Astrocyte (in vitro differentiated cells and primary cell): ENCODE measurements at regions not wholly inside any gene's neighbourhood (a gene's known extent, or its start where the extent isn't known, plus 50 kb on each side); places are given as distances from the start of the nearest gene placed in this dataset.

Experiments
- DNase-seq: peaks from one replicate; pipeline ENCODE4 v3.0.0-alpha.2; 2010; ENCODE audit warnings: low read depth
- FAIRE-seq: peaks from 2 replicates; lab custom pipeline; 2011; peaks lifted over from hg19 to GRCh38; lab: Jason Lieb, UNC
- H2AFZ ChIP-seq: 2 replicates; pipeline ENCODE4 v1.6.0; 2012; ENCODE audit warnings: low read depth, low read length, inconsistent platforms
- H3K27ac ChIP-seq: 2 replicates; pipeline ENCODE4 v1.5.1; 2011; ENCODE audit warnings: low read depth, low read length, inconsistent platforms
- H3K27me3 ChIP-seq: 2 replicates; pipeline ENCODE4 v1.6.0; 2011; ENCODE audit warnings: low read length, inconsistent platforms; ENCODE audit not compliant: insufficient read depth
- H3K36me3 ChIP-seq: 2 replicates; pipeline ENCODE4 v1.5.1; 2011; ENCODE audit warnings: low read length, inconsistent platforms; ENCODE audit not compliant: insufficient read depth
- H3K4me1 ChIP-seq: 2 replicates; pipeline ENCODE4 v1.5.1; 2011; ENCODE audit warnings: low read length, inconsistent platforms; ENCODE audit not compliant: insufficient read depth
- H3K4me2 ChIP-seq: 2 replicates; pipeline ENCODE4 v1.6.0; 2012; ENCODE audit warnings: low read length, inconsistent platforms
- H3K4me3 ChIP-seq: 2 replicates; pipeline ENCODE4 v1.5.1; 2011; ENCODE audit warnings: low read depth, mild to moderate bottlenecking, low read length, inconsistent platforms; ENCODE audit not compliant: insufficient read depth
- H3K79me2 ChIP-seq: 2 replicates; pipeline ENCODE4 v1.6.0; 2012; ENCODE audit warnings: mild to moderate bottlenecking, low read length, inconsistent platforms; ENCODE audit not compliant: insufficient read depth
- H3K9ac ChIP-seq: 2 replicates; pipeline ENCODE4 v1.6.0; 2012; ENCODE audit warnings: mild to moderate bottlenecking, low read length, inconsistent platforms
- H3K9me3 ChIP-seq: 2 replicates; pipeline ENCODE4 v1.5.1; 2012; ENCODE audit warnings: low read depth, mild to moderate bottlenecking, low read length, inconsistent platforms; ENCODE audit not compliant: insufficient read depth
- H4K20me1 ChIP-seq: 2 replicates; pipeline ENCODE4 v1.6.0; 2012; ENCODE audit warnings: low read length, inconsistent platforms; ENCODE audit not compliant: insufficient read depth
- H3K27ac Mint-ChIP-seq: one replicate; pipeline ENCODE4 v1.8.0; 2021; ENCODE audit warnings: mild to moderate bottlenecking, mixed read lengths; ENCODE audit not compliant: unreplicated experiment
- H3K27me3 Mint-ChIP-seq: one replicate; pipeline ENCODE4 v1.8.0; 2021; ENCODE audit warnings: low read depth, mixed read lengths; ENCODE audit not compliant: unreplicated experiment
- H3K36me3 Mint-ChIP-seq: one replicate; pipeline ENCODE4 v1.8.0; 2021; ENCODE audit warnings: low read depth, mixed read lengths; ENCODE audit not compliant: unreplicated experiment
- H3K4me1 Mint-ChIP-seq: one replicate; pipeline ENCODE4 v1.8.0; 2021; ENCODE audit warnings: low read depth, mixed read lengths; ENCODE audit not compliant: unreplicated experiment
- H3K4me3 Mint-ChIP-seq: one replicate; pipeline ENCODE4 v1.8.0; 2021; ENCODE audit warnings: mild to moderate bottlenecking, moderate library complexity, mixed read lengths; ENCODE audit not compliant: unreplicated experiment
- H3K9me3 Mint-ChIP-seq: one replicate; pipeline ENCODE4 v1.8.0; 2021; ENCODE audit warnings: mild to moderate bottlenecking, mixed read lengths; ENCODE audit not compliant: unreplicated experiment
- EZH2 ChIP-seq: IDR thresholded peaks from 2 replicates; pipeline ENCODE4 v1.6.1; 2012; ENCODE audit warnings: mild to moderate bottlenecking, low read length, inconsistent platforms; ENCODE audit not compliant: insufficient read depth
- TF ChIP-seq, protein P1 (sequence below): IDR thresholded peaks from 2 replicates; pipeline ENCODE4 v1.5.1; 2011; ENCODE audit warnings: low read depth, mild to moderate bottlenecking, inconsistent platforms, low read length, moderate library complexity; ENCODE audit not compliant: insufficient read depth

DNA sequence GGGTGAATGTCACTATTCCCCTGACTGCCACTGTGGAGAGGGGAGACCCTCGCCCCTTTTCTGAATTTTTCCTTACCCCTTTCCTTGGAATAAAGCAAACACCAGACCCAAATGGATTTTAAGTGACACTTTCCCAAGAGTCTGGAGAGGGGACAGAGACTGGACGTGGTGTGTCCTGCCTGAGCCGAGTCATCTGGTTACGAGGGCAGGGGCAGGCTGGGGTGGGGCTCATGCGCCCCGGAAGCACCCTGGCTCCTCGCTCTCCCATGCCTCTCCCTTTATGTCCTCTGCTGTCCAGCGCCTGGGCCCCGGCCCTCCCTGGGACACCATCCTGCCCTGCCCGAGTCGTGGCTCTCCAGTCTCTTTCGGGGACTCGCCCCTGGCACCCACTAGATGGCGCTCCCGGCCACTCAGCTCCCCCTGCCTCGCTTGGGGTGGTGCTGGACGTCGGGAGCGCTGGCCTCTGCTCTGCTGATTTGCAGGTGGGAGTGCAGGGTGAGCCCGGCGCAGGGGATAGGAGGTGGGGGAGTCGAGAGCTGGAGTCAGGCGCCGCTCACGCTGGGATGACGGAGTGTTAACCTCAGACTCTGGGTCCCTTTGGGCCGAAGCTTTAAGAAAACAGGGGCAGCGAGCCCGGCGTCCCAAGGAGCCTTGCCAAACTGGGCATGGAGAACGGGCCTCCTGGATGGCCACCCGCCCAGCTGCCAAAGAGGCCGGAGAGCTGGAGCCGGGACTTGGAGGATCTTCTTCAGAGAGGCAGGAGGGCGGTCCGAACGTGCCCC, 89.8 kb downstream of the RPS6KA4 start:
- Mint-ChIP-seq H3K4me3 (peak overlapping the region; percentile 76), H3K4me1 (peaks cover 6% of the 10 kb centered on the region), H3K27me3 (peaks cover 49% of the 10 kb centered on the region), H3K9me3 (peaks cover 7% of the 10 kb centered on the region), H3K27ac (no peak overlapping the region), H3K36me3 (peaks cover 2% of the 10 kb centered on the region)
- Histone ChIP-seq H4K20me1 (no peaks in the 10 kb centered on the region), H3K79me2 (no peaks in the 10 kb centered on the region), H3K27me3 (peaks cover 5% of the 10 kb centered on the region), H3K27ac (no peak overlapping the region), H3K4me2 (peak overlapping the region; percentile 73), H3K9ac (no peak overlapping the region), H2AFZ (peak overlapping the region; percentile 70), H3K36me3 (no peaks in the 10 kb centered on the region), H3K4me3 (no peak overlapping the region), H3K4me1 (peaks cover 9% of the 10 kb centered on the region), H3K9me3 (no peaks in the 10 kb centered on the region)
- FAIRE-seq (no peak), DNase-seq (peak; percentile 22)
- TF ChIP-seq, protein P1, sequence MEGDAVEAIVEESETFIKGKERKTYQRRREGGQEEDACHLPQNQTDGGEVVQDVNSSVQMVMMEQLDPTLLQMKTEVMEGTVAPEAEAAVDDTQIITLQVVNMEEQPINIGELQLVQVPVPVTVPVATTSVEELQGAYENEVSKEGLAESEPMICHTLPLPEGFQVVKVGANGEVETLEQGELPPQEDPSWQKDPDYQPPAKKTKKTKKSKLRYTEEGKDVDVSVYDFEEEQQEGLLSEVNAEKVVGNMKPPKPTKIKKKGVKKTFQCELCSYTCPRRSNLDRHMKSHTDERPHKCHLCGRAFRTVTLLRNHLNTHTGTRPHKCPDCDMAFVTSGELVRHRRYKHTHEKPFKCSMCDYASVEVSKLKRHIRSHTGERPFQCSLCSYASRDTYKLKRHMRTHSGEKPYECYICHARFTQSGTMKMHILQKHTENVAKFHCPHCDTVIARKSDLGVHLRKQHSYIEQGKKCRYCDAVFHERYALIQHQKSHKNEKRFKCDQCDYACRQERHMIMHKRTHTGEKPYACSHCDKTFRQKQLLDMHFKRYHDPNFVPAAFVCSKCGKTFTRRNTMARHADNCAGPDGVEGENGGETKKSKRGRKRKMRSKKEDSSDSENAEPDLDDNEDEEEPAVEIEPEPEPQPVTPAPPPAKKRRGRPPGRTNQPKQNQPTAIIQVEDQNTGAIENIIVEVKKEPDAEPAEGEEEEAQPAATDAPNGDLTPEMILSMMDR: peak; percentile 36
- TF ChIP-seq EZH2: no peak

DNA sequence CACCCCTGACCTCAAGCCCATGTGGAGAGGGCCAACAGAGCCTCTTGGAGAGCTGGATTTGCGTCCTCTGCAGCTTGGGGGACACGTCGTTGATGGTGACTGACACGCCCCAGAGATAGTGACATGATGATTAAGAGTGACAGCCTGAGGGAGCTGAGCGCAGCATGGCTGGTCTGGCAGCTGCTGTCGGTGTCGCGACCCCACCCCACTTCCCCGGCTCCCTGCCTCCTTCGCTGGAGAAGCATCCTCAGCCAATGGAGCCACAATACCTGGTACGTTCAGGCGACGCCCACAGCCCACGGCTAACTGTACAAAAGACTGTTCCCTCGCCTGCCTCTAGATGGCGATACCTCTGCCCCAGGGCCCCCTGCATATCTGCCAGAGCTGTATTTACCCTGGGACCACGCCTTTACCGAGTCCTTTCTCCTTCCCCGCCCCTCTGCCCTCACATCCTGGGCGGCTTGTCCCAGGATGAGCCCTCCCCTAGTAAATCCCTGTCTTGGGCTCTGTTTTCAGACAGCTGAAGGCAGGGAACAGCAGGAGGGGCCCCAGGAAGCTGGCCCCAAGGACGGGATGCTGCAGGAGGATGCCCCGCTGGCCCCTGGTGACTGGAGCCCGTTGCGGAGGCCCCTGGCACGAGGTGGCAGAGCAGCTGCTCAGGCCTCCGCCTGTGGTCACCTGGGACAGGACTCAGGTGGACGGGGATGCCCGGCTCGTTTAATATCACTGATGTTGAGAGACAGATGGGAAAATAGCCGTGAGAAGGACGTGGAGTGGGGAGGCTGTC, 90.6 kb downstream of the RPS6KA4 start:
- Mint-ChIP-seq H3K4me3 (no peak overlapping the region), H3K36me3 (peaks cover 2% of the 10 kb centered on the region), H3K27ac (no peak overlapping the region), H3K9me3 (peaks cover 7% of the 10 kb centered on the region), H3K27me3 (peaks cover 52% of the 10 kb centered on the region), H3K4me1 (peaks cover 6% of the 10 kb centered on the region)
- TF ChIP-seq EZH2: no peak
- TF ChIP-seq, protein P1: peak; percentile 75
- DNase-seq (no peak), FAIRE-seq (no peak)
- H3K9me3 ChIP-seq: no peaks in the 10 kb centered on the region
- H2AFZ ChIP-seq: peak overlapping the region; percentile 70
- H3K36me3 ChIP-seq: no peaks in the 10 kb centered on the region
- no peaks in the 10 kb centered on the region for H4K20me1 ChIP-seq
- H3K79me2 ChIP-seq: no peaks in the 10 kb centered on the region
- peaks cover 9% of the 10 kb centered on the region for H3K4me1 ChIP-seq
- no peak overlapping the region for H3K9ac ChIP-seq
- H3K4me2 ChIP-seq: peak overlapping the region; percentile 73
- H3K27ac ChIP-seq: no peak overlapping the region
- no peak overlapping the region for H3K4me3 ChIP-seq
- H3K27me3 ChIP-seq: peaks cover 4% of the 10 kb centered on the region
